ENCODE measurements at regions not wholly inside any gene's neighbourhood (a gene's known extent, or its start where the extent isn't known, plus 50 kb on each side); places are given as distances from the start of the nearest gene placed in this dataset.

DNA sequence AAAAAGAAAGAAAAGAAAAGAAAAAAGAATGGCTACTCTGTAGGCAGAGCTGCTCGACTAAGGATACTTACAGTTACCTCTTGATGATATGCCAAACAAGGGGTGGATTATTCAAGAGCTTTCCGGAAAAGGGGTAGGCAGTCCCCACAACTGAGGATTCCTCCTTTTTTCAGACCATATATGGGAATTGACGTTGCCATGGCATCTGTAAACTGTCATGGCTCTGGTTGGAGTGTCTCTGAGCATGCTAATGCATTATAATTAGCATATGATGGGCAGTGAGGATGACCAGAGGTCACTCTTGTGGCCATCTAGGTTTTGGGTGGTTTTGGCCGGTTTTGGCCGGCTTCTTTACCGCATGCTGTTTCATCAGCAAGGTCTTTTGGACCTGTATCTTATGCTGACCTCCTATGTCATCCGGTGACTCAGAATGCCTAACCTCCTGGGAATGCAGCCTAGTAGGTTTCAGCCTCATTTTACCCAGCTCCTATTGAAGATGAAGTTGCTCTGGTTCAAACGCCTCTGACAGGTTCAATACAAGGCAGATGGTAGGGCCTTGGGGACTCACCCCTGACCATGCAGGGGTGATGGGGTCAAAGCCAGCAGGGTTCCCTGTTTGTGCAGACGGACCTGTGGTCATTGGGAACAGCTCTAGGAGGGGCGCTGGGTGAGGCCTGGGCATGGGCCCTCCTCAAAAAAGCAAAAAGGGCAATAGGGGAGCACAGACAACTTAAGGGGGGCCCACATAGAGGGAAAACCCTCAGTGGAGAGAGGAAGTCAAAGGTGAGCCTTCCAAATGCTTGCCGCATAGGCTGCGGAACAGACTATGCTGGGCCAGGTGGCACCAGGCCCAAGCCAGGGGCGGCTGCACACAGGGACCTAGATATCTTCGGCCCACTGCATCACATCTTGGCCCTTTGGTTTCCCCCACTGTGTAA is 251.2 kb upstream of the RAB6C start:
- DNase-seq (ENCODE audit: low spot score), result no peak

DNA sequence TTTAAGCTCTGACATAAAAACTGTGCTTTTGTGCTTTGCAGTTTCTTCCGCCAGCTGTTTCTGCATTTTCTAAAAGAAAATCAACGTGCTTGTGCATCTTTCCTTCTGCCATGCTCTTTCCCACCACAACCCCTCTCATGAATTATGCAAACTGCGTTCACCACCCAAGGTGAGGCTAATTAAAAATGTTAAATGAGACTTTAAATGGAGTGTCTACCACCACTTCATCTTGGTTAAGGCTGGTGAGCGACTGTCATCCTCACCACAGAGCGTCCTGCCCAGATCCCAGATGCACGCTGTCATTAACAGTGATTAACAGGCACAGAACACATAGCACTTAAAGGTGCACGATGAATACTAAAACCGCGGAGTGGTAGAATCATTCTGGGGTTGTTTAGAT is 250.5 kb upstream of the RAB6C start:
- DNase-seq (ENCODE audit: low spot score), result no peak

DNA sequence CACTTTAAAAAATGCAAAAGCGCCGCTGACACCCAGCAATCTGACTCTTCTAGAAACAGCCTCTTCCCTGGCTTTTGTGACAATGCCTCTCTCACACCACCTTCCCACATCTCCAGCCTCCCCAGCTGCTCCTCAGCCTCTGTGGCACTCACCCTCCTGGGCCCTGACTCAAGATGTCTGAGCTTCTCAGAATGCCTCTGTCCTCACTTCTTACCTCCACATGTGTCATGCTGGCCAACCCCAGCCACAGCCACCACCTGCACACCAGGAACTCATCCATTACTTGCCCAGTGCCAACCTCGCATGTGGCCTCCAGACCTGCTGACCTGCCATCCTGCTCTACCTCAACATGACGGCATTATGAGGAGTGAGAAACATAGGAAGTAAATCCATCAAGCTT is 249.8 kb upstream of the RAB6C start:
- DNase-seq (ENCODE audit: low spot score), result no peak

- DNase-seq (ENCODE audit: low spot score), result no peak
Measured at GRCh38 chr2:129730979-129731378, 248.5 kb upstream of the RAB6C start.

DNA sequence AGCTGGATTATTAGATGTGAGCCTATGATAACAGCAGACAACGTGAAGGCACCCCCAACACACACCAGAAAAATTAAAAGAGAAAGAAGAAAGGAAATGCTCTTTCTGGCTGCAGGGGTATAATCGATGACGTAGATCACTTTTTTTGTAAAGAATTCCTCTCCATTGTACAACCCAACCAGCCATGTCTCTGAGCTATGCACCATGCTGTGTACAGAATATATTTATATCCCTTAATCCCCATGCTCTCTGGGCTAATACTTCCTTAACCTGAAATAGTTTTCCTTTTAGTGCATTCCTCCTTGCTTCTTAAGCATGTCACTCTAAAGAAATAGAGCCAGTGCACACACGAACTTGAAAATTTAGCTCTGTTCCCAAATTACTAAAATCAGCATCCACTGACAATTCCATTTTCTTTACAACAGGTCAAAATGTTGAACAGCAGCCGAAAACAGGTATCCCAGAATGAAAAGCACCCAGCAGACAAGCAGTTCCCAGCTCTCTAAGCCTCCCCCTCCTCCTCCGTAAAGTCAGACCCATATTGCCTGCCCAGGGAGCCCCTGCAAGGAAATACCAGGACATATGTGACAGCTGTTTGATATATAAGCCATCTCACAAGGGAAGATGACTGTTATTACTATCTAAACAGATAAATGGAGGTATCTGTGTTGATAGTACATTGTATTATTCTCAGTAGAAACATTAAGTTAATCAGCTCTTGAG is 247.4 kb upstream of the RAB6C start:
- DNase-seq (ENCODE audit: low spot score), result no peak

GRCh38 chr2:129732630-129733026 is 246.8 kb upstream of the RAB6C start:
- no peak for DNase-seq (ENCODE audit: low spot score)

- no peak for DNase-seq (ENCODE audit: low spot score)
Measured at GRCh38 chr2:129733041-129733440, 246.4 kb upstream of the RAB6C start.

GRCh38 chr2:129733579-129733978 is 245.9 kb upstream of the RAB6C start:
- DNase-seq (ENCODE audit: low spot score), result no peak

DNA sequence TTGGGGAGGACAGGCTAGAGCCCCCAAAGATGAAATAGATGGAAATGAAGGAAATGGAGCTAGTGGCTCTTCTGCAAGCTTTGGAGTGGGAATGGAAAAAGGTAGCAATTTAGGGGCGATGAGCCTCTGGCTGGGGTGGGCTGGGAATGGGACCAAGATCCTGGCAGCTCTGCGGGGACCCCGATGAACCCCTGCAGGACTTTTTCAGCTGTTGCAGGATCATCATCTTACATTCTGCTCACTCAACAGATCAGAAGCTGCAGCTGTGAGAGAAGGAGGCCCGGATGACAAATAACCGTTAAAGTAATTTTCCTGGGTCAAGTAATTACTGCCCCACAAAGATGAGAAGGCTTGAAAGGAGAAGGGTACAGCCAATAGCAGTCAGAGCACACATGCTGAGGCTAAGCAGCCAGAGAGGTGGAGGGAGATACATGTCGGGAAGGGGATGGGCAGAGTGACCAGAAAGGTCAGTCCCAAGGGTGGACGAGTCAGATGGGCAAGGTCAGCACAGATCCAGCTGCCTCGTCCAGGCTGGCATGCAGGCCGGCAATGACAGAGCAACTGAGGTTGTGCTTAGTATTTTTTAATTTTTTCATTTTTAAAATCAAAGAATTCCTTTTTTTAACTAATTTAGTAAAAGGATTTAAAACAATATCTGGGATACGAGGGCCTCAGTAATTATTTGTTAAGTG is 245.0 kb upstream of the RAB6C start:
- no peak for DNase-seq (ENCODE audit: low spot score)

GRCh38 chr2:129735576-129735975 is 243.9 kb upstream of the RAB6C start:
- no peak for DNase-seq (ENCODE audit: low spot score)

- no peak for DNase-seq (ENCODE audit: low spot score)
Measured at GRCh38 chr2:129737660-129738527, 241.6 kb upstream of the RAB6C start.

DNA sequence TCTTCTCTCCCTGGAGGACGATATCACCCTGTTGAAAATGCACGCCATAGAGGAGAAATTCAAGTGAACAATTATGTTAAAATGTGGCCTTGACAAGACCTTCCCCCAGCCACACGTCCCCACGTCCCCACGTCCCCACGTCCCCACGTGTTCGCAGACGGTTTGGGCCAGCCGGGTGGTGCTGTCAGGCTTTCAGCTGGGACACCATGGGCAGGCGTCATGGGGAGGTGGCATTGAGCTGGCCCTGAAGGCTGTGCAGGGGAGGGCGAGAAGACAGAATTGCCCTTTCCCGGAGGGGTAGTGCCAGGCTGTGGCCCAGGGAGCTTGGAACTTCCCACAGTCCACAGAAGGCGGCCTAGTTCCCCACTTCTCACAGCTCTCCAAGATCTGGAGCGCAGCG is 240.7 kb upstream of the RAB6C start:
- no peak for DNase-seq (ENCODE audit: low spot score)

DNA sequence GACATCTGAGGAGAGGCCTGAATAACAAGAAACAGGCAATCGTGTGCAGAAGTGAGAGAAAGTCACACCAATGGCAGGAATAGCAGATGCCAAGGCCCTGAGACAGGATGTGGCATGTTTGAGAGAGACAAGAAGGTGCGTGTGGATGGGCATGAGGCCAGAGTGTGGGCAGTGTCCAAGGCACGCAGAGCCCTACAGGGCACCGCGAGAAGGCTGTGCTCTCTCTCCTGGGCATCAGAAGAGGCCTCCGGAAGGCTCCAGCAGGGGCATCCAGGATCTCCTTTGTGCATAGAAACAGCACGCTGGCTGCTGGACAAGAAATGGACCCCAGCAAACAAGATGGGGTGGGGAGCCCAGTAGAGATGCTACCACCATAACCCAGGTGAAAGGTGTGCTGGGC is 239.0 kb upstream of the RAB6C start:
- DNase-seq (ENCODE audit: low spot score), result no peak

- no peak for DNase-seq (ENCODE audit: low spot score)
Measured at GRCh38 chr2:129741165-129741564, 238.3 kb upstream of the RAB6C start.

- no peak for DNase-seq (ENCODE audit: low spot score)
Measured at GRCh38 chr2:129741623-129742022, 237.8 kb upstream of the RAB6C start.

DNA sequence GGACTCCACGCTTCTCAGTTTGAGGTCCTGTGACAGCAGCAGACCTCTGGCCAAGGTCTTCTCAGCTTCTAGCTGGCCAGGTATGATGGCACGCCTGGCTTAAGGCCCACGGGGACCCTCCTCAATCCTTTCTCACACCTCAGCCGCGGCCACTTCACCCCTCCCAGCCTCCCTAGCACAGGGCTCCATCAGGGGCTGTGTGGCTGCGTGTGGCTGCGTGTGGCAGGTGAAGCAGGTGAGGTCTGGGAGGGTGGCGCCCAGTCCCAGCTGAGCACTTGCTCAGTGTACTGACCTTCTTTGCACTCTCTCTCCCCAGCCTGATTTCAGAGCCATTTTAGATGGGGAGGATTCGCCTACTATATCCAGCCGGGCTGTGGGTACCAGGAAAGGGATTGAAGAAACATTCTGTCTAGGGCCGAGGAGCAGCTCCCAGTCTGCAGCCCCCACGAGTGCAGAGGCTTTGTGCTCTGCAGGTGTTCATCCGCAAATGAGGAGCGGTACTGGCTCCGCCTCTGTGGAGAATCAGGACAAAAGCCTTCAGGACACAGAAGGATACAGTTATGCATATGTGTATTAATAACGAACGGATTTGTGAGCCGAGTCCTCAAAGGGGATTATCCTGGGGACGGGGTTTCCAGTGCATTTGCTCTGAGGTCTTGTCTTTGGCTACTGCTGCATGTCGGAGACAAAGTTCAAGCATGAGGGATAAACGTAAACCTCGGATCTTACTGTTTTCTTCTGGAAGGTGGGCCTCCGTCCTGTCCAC is 236.9 kb upstream of the RAB6C start:
- no peak for DNase-seq (ENCODE audit: low spot score)

- DNase-seq (ENCODE audit: low spot score), result no peak
Measured at GRCh38 chr2:129744141-129744540, 235.3 kb upstream of the RAB6C start.

- DNase-seq (ENCODE audit: low spot score), result no peak
Measured at GRCh38 chr2:129744649-129745048, 234.8 kb upstream of the RAB6C start.

- no peak for DNase-seq (ENCODE audit: low spot score)
Measured at GRCh38 chr2:129747500-129748125, 231.9 kb upstream of the RAB6C start.

- no peak for DNase-seq (ENCODE audit: low spot score)
Measured at GRCh38 chr2:129748250-129748649, 231.2 kb upstream of the RAB6C start.

- DNase-seq (ENCODE audit: low spot score), result no peak
Measured at GRCh38 chr2:129748653-129749052, 230.8 kb upstream of the RAB6C start.
